ENCODE measurements at regions not wholly inside any gene's neighbourhood (a gene's known extent, or its start where the extent isn't known, plus 50 kb on each side); places are given as distances from the start of the nearest gene placed in this dataset.

GRCh38 chr7:50211130-50212015, 93.1 kb upstream of the IKZF1 start:
- Histone ChIP-seq H3K4me3 (no peak overlapping the region), H3K4me1 (no peaks in the 10 kb centered on the region), H3K27me3 (ENCODE audit: insufficient read depth in 3 of 3, low read length in 2 of 3) (no peaks in the 10 kb centered on the region), H3K27ac (no peak overlapping the region), H3K9me3 (no peaks in the 10 kb centered on the region), H3K36me3 (ENCODE audit: insufficient read depth in 1 of 2, low read depth in 1 of 2) (no peaks in the 10 kb centered on the region)
- ATAC-seq, result no peak
- WGBS, 3 donors, result 89 to 94% (median 92%) methylated on average over 9 of the region's 9 CpGs
- intact Hi-C loops (cut with DNase I), result no loop called here
- no peak for TF ChIP-seq CTCF (IDR thresholded peaks at IDR 0.05)
- DNase-seq, result no peak

DNA sequence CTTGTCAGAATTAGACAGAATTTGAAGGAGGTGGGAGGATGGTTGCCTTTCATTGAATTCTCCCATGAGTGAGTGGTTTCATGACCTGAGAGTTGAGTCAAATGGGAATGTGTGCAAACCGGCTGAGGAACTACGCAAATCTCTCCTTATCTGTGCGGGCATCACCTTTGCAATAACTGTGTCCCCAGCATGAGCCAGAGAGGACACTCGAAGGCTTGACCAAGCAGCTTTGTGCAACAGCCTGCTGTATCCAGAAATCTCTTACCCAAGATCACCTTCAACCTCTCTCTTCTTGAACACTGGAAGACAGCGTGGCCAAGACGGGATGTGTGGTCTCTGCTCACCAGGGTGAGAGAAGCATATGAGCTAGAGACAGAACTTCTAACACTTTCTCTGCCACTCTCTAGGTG, 93.8 kb upstream of the IKZF1 start:
- no peaks in the 10 kb centered on the region for H3K4me1 ChIP-seq
- DNase-seq, result no peak
- 81 to 90% (median 88%) methylated on average over 6 of the region's 6 CpGs for WGBS, 3 donors
- no peak overlapping the region for H3K27ac ChIP-seq
- H3K9me3 ChIP-seq, result no peaks in the 10 kb centered on the region
- ATAC-seq, result no peak
- H3K36me3 ChIP-seq (ENCODE audit: insufficient read depth in 1 of 2, low read depth in 1 of 2), result no peaks in the 10 kb centered on the region
- H3K27me3 ChIP-seq (ENCODE audit: insufficient read depth in 3 of 3, low read length in 2 of 3), result no peaks in the 10 kb centered on the region
- TF ChIP-seq CTCF (IDR thresholded peaks at IDR 0.05), result no peak
- no peak overlapping the region for H3K4me3 ChIP-seq
- intact Hi-C loops (cut with DNase I), result no loop called here

DNA sequence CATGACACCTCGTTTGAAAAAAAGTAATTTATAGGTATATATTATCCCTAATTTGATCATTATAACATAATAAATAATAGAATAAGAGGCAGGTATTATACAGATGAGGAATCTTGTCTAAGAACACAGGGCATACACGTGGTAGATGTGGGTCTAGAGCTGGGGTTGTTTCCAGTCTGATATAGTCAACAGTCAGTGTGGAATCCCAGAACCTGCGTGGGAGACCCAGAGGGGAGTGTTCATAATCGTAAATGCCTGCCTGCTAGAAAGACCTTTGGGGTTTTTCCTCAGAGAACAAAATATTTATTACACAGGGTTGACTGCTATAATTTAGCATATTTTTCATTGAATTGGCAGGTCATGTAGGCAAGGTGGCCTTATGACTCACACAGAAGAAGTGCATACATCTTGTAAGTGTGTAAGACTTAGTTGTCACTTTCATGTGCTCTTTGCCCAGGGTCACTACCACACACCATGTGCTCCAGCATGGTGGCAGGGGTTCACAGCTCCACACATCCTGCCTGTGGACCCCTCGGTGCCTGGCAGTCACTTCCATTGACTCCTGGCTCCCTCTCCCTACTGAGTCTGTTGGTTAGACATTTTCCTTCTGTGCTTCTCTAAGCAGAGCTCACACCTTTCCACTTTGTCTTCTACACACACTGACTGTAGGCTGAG, 94.9 kb upstream of the IKZF1 start:
- intact Hi-C loops (cut with DNase I), result loop anchor here (5.0 kb wide), 2 partner anchors 213 to 953 kb away; no protein-coding TSS in a partner anchor
- WGBS, 3 donors, result 58 to 62% (median 61%) methylated on average over 5 of the region's 5 CpGs
- no peaks in the 10 kb centered on the region for H3K9me3 ChIP-seq
- H3K27ac ChIP-seq, result no peak overlapping the region
- no peaks in the 10 kb centered on the region for H3K36me3 ChIP-seq (ENCODE audit: insufficient read depth in 1 of 2, low read depth in 1 of 2)
- H3K4me3 ChIP-seq, result no peak overlapping the region
- no peak for ATAC-seq
- no peaks in the 10 kb centered on the region for H3K4me1 ChIP-seq
- DNase-seq, result no peak
- TF ChIP-seq CTCF (IDR thresholded peaks at IDR 0.05), result no peak
- no peaks in the 10 kb centered on the region for H3K27me3 ChIP-seq (ENCODE audit: insufficient read depth in 3 of 3, low read length in 2 of 3)

DNA sequence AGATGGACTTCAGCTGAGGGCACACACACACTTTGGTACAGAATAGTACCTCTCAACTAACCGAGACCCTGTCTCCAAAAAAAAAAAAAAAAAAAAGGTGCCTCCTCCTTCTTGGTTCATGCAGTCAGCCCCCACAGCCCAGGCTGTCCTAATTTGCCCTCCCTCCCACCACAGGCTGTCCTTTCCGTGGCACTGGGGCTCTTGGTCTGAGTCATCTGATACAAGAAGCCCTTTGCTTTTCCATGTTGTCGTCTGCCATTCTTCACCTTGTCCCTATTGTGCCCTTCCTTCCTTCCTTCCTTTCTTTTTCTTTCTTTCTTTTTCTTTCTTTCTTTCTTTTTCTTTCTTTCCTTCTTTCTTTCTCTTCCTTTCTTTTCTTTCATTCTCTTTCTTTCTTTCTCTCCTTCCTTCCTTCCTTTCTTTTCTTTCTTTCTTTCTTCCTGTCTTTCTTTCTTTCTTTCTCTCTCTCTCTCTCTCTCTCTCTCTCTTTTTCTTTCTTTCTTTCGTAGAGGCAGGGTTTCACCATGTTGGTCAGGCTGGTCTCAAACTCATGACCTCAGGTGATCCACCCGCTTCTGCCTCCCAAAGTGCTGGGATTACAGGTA, 96.0 kb upstream of the IKZF1 start:
- 66 to 77% (median 71%) methylated on average over 4 to 5 of the region's 5 CpGs for WGBS, 3 donors
- TF ChIP-seq CTCF (IDR thresholded peaks at IDR 0.05), result no peak
- no peak for DNase-seq
- intact Hi-C loops (cut with DNase I), result loop anchor here (5.0 kb wide), 2 partner anchors 214 to 954 kb away; no protein-coding TSS in a partner anchor
- H3K36me3 ChIP-seq (ENCODE audit: insufficient read depth in 1 of 2, low read depth in 1 of 2), result no peaks in the 10 kb centered on the region
- H3K27me3 ChIP-seq (ENCODE audit: insufficient read depth in 3 of 3, low read length in 2 of 3), result no peaks in the 10 kb centered on the region
- no peaks in the 10 kb centered on the region for H3K4me1 ChIP-seq
- H3K27ac ChIP-seq, result no peak overlapping the region
- no peaks in the 10 kb centered on the region for H3K9me3 ChIP-seq
- ATAC-seq, result no peak
- H3K4me3 ChIP-seq, result no peak overlapping the region
